Fibroblast of lung (primary cell): ENCODE measurements at regions not wholly inside any gene's neighbourhood (a gene's known extent, or its start where the extent isn't known, plus 50 kb on each side); places are given as distances from the start of the nearest gene placed in this dataset.

Source experiments
- DNase-seq, 2 donors: peaks; one replicate each; pipeline versions ENCODE4 v3.0.0 to v3.0.0-alpha.2; 2010; ENCODE audit warnings: low read depth in 2 of 2
- H2AFZ ChIP-seq: 2 replicates; pipeline ENCODE4 v1.5.1; 2012; ENCODE audit warnings: low read length, control low read depth, inconsistent platforms
- H3K27ac ChIP-seq: 2 replicates; pipeline ENCODE4 v1.5.1; 2011; ENCODE audit warnings: low read length, control low read depth; ENCODE audit not compliant: insufficient read depth
- H3K27me3 ChIP-seq: 2 replicates; pipeline ENCODE4 v1.5.1; 2011; ENCODE audit warnings: mild to moderate bottlenecking, low read length; ENCODE audit not compliant: control insufficient read depth, insufficient read depth
- H3K36me3 ChIP-seq: 2 replicates; pipeline ENCODE4 v1.5.1; 2011; ENCODE audit warnings: low read length; ENCODE audit not compliant: control insufficient read depth, insufficient read depth
- H3K4me1 ChIP-seq: 2 replicates; pipeline ENCODE4 v1.5.1; 2011; ENCODE audit warnings: low read length; ENCODE audit not compliant: control insufficient read depth, insufficient read depth; ENCODE audit errors: extremely low read depth
- H3K4me2 ChIP-seq: 2 replicates; pipeline ENCODE4 v1.5.1; 2011; ENCODE audit warnings: low read length, control low read depth; ENCODE audit not compliant: insufficient read depth; ENCODE audit errors: extremely low read depth
- H3K4me3 ChIP-seq, 4 experiments: fragments of 200-600 bp in 1 of 4; sonication (generic) in 1 of 4; replicated peaks in 1 of 4; 2 replicates each; pipeline ENCODE4 v1.5.1; 2011 to 2016; ENCODE audit warnings: low read length in 4 of 4, low read depth in 3 of 4, mild to moderate bottlenecking in 3 of 4, control low read depth in 2 of 4, inconsistent platforms in 1 of 4, mixed read lengths in 1 of 4; ENCODE audit not compliant: insufficient read depth in 1 of 4; ENCODE audit errors: control extremely low read depth in 1 of 4
- H3K79me2 ChIP-seq: 2 replicates; pipeline ENCODE4 v1.5.1; 2012; ENCODE audit warnings: mild to moderate bottlenecking, low read length, inconsistent platforms; ENCODE audit not compliant: control insufficient read depth, insufficient read depth
- H3K9ac ChIP-seq: 2 replicates; pipeline ENCODE4 v1.5.1; 2011; ENCODE audit warnings: mild to moderate bottlenecking, low read length, control low read depth; ENCODE audit not compliant: insufficient read depth
- H3K9me3 ChIP-seq: 2 replicates; pipeline ENCODE4 v1.5.1; 2012; ENCODE audit warnings: low read depth, low read length; ENCODE audit not compliant: control insufficient read depth, insufficient read depth
- H4K20me1 ChIP-seq: 2 replicates; pipeline ENCODE4 v1.5.1; 2011; ENCODE audit warnings: low read length; ENCODE audit not compliant: control insufficient read depth, insufficient read depth; ENCODE audit errors: extremely low read depth
- CTCF ChIP-seq, 2 donors: IDR thresholded peaks in 1 of 2; conservative IDR thresholded peaks in 1 of 2; 1 replicate in 1 of 2; 2 replicates in 1 of 2; pipeline ENCODE4 v1.5.1; 2011 to 2012; ENCODE audit warnings: low read length in 2 of 2, control low read depth in 1 of 2, inconsistent platforms in 1 of 2, low read depth in 1 of 2, mild to moderate bottlenecking in 1 of 2
- EZH2 ChIP-seq: IDR thresholded peaks from 2 replicates; pipeline ENCODE4 v1.5.1; 2012; ENCODE audit warnings: low read length, control low read depth, mild to moderate bottlenecking; ENCODE audit errors: missing control alignments

- no peak overlapping the region for H2AFZ ChIP-seq
- TF ChIP-seq EZH2, result no peak
- no peak for TF ChIP-seq CTCF (conservative IDR thresholded peaks at IDR 0.05 in 1 of 2, IDR thresholded peaks at IDR 0.05 in 1 of 2; ENCODE audit: low read depth in 1 of 2, low read length in 2 of 2)
- H3K79me2 ChIP-seq, result no peaks in the 10 kb centered on the region
- H3K27me3 ChIP-seq, result no peaks in the 10 kb centered on the region
- no peak overlapping the region for H3K9ac ChIP-seq
- H3K4me3 ChIP-seq, result no peak overlapping the region
- H3K4me1 ChIP-seq, result no peaks in the 10 kb centered on the region
- H3K4me2 ChIP-seq, result no peak overlapping the region
- H3K9me3 ChIP-seq, result no peaks in the 10 kb centered on the region
- DNase-seq, result no peak
- H3K27ac ChIP-seq, result no peak overlapping the region
- no peaks in the 10 kb centered on the region for H3K36me3 ChIP-seq
- H4K20me1 ChIP-seq, result no peaks in the 10 kb centered on the region
Measured at GRCh38 chr15:93664213-93664956, 567.0 kb upstream of the MCTP2 start.

DNA sequence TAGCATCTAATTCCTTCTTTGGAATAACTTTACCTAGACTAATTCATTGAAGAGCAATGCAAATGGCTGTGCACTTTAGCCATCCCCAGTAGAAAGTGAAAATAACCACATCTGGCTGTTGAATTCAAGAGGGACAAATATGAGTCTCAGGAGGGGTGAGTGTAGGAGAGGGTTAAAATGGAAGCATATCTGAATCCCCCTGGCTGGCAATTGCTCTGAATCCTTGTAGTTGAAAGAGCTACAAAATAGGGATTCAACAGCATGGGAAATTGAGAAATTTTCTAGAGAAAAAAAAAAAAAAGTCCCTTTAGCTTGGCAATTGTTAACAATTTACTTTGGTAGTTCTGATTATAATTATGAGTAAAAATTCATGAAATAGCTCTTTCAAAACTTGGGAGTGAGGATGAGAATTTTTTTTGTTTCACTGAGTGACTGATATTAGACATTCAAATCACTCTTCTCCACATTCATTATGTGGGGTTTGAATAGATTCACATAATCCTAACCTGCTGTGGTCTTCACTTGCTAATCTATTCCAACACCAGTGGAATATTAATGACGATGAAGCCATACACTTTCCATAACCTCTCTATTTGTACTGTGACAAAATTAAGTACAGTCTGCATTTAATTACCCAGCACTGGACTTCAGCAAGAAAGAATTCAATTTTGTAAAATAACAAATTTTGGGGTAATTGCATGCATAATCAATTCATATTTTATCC lies 569.0 kb upstream of the MCTP2 start:
- Histone ChIP-seq H4K20me1 (no peaks in the 10 kb centered on the region), H3K9ac (no peak overlapping the region), H3K27me3 (no peaks in the 10 kb centered on the region), H3K9me3 (no peaks in the 10 kb centered on the region), H3K27ac (no peak overlapping the region), H3K36me3 (no peaks in the 10 kb centered on the region), H3K4me1 (no peaks in the 10 kb centered on the region), H2AFZ (no peak overlapping the region), H3K79me2 (no peaks in the 10 kb centered on the region), H3K4me2 (no peak overlapping the region), H3K4me3 (no peak overlapping the region)
- TF ChIP-seq CTCF (conservative IDR thresholded peaks at IDR 0.05 in 1 of 2, IDR thresholded peaks at IDR 0.05 in 1 of 2; ENCODE audit: low read depth in 1 of 2, low read length in 2 of 2) (no peak), EZH2 (no peak)
- DNase-seq, result no peak

DNA sequence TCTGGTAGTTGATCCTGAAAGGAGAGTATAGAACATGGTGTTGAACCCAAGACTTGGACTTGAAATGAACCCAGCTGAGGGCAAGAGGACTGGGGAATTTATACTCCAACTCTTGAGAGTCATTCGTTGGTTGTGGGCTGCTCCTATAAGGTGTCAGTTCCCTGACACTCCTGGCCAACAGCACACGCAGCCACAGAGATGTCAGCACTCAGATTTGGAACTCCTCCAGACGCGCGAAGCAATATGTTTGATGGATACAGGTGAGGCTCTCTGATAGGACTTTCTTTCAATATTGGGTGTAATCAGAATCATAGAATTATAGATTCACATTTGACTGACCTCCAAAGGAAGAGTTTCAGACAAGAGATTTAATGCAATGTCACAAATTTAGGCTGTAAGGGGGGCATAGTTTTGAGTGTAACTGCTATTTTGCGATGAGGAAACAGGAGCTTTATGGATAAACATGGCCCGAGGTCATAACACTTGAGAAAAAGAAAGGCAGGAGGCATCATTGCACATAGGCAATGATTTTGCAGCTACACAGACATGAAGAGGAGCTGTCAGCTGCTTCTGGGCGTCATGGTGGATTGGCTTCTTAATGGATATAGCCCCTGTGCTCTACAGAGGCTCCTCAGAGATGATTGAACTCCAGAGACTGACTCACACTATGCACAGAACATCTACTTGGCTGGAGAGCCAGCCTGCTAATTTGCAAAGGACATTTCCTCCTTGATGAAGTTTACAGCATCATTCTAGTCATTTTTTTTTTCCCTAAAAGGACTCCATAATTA lies 569.2 kb upstream of the RGMA start:
- H3K4me1 ChIP-seq, result no peaks in the 10 kb centered on the region
- no peaks in the 10 kb centered on the region for H3K36me3 ChIP-seq
- H2AFZ ChIP-seq, result no peak overlapping the region
- no peaks in the 10 kb centered on the region for H3K79me2 ChIP-seq
- no peak overlapping the region for H3K9ac ChIP-seq
- TF ChIP-seq EZH2 (no peak), CTCF (conservative IDR thresholded peaks at IDR 0.05 in 1 of 2, IDR thresholded peaks at IDR 0.05 in 1 of 2; ENCODE audit: low read depth in 1 of 2, low read length in 2 of 2) (no peak)
- H3K9me3 ChIP-seq, result no peaks in the 10 kb centered on the region
- no peak for DNase-seq
- no peak overlapping the region for H3K27ac ChIP-seq
- H3K4me3 ChIP-seq, result no peak overlapping the region
- H3K27me3 ChIP-seq, result no peaks in the 10 kb centered on the region
- no peak overlapping the region for H3K4me2 ChIP-seq
- no peaks in the 10 kb centered on the region for H4K20me1 ChIP-seq
